Fibroblast of mammary gland (primary cell): ENCODE measurements at regions not wholly inside any gene's neighbourhood (a gene's known extent, or its start where the extent isn't known, plus 50 kb on each side); places are given as distances from the start of the nearest gene placed in this dataset.

Experiments used
- DNase-seq: peaks from one replicate; pipeline ENCODE4 v3.0.0-alpha.2; 2010; ENCODE audit warnings: low read depth
- H3K4me3 ChIP-seq: 2 replicates; pipeline ENCODE4 v1.5.1; 2011; ENCODE audit warnings: low read depth, mild to moderate bottlenecking, low read length, moderate library complexity; ENCODE audit not compliant: control insufficient read depth
- CTCF ChIP-seq: conservative IDR thresholded peaks from 2 replicates; pipeline ENCODE4 v1.5.1; 2011; ENCODE audit warnings: low read depth, low read length, inconsistent platforms; ENCODE audit not compliant: control insufficient read depth, insufficient read depth

- TF ChIP-seq CTCF = no peak
- peak; percentile 98 for DNase-seq
Measured at GRCh38 chr10:98323221-98324164, 55.5 kb upstream of the LOXL4 start.

DNA sequence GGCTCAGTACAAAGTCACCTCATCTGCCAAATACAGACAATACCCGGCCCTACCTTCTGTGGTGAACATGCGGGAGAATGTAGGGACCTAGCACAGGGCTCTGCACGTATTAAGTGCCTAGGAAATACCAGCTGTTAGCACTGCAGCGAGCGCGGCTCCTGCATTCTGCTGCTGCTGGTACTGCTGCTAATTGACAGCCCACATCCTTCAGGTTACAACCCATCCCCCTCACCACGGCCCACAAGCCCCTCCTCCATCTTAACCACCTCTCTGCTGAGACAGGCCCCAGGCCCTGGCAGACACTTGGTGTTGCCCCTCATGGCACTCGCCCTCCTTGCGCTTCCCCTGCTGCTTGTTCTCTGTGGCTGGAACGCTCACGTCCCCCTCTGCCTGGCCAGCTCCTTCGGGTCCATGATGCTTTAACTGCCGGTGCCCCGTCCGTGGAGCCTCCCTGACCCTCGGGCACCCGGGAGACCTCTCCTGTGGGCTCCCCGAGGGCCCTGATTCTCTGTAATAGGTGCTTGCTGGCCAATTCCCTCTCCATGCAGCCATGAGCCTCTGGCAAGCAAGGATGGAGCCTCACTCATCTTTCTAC is 53.3 kb upstream of the LOXL4 start:
- DNase-seq = no peak
- TF ChIP-seq CTCF = no peak
- H3K4me3 ChIP-seq = no peak overlapping the region

More at GRCh38 chr10:98323221-98324164, 55.5 kb upstream of the LOXL4 start:
- no peak overlapping the region for H3K4me3 ChIP-seq

DNA sequence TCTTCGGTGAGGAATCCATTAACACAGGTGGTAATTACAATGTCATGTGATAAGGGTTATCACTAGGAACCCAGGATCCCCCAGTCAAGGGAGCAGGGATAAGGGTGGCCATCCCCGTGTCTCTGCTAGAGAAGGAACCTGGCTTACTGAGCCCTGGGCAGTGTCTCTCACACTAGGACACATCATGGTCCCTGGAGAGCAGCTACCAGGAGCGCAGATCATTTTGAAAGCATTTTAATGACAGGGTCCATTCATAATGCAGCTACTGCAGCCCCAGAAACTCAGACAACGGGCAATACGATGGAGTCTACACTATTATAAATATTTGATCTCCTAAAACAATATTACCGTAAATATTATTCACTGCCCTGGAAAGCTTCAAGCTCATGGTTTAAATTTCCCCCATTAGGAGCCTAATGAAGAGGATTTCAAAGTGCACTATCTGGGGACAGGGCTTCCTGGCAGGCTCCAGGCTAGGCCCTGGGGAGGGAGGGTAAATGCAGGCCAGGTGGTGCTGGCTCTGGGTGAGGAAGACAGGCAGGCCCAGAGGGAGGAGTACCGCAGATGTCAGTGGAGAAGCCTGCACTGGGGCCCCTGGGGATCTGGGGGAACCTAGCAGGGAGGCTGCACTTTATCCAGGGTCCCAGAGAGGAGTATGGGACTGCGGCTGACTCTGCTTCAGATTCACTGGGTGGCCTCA is 52.6 kb upstream of the LOXL4 start:
- DNase-seq = no peak
- no peak overlapping the region for H3K4me3 ChIP-seq
- no peak for TF ChIP-seq CTCF

DNA sequence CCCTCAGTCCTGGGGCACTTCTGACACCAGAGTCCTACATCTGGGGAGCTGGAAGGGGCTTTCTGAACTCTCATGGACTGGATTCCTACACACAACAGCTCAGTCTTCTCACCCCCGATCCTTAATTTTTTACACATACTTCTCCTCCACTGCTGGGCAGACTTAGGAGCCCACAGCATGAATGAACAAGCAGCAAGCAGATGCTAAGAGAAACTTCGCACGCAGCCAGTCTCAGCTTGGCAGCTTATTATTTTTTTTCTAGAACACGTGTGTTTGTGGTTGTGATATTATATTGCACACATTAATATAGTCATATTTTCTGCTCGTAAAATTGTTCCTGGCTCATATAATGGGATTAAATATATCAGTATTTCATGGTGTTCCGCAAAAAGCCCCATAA is 50.9 kb upstream of the LOXL4 start:
- no peak for DNase-seq
- TF ChIP-seq CTCF = no peak
- H3K4me3 ChIP-seq = no peak overlapping the region
